ENCODE measurements at regions not wholly inside any gene's neighbourhood (a gene's known extent, or its start where the extent isn't known, plus 50 kb on each side); places are given as distances from the start of the nearest gene placed in this dataset.
"Not testable (repeated sequence)": the region's sequence is repeated elsewhere in the genome, so short reads cannot be mapped to it uniquely, and the experiment has no call there.

DNA sequence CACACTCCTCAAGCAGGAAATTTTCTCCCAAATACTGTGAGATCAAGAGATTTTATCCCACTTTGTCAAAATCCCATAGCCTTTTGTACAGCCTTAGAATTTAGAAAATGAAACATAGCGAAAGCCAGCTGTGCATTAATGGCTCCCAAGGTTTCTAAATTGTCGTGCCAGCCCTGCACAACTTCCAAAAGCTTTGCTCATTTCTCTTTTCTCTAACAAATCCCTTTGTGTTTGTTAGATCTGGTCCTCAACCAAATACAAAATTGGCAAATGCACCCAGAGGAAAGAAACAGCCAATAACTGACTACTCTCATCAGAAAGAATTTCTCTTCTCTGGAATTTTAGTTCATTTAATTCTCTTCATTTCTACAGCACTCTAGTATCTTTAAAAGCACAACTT is 361.1 kb downstream of the INSIG2 start:
- DNase-seq: no peak

DNA sequence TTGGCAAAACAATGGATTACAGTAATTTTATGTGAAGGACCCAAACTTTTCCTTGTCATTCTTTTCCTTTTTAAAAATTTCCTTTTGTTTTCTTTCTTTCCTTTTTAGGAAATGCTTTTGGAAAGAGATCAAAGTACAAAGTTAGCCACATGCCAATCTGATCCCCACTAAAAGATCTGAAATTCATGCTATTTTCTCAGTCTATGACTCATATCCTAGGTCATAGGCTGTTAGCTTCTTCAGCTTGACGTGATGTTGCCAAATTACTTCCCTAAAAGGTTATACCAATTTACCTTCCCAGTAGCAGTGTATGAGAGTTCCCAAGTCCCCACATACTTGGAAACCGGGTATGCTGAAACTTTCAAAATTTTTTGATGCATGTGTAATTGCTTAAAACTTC is 355.3 kb downstream of the INSIG2 start:
- DNase-seq: no peak

DNA sequence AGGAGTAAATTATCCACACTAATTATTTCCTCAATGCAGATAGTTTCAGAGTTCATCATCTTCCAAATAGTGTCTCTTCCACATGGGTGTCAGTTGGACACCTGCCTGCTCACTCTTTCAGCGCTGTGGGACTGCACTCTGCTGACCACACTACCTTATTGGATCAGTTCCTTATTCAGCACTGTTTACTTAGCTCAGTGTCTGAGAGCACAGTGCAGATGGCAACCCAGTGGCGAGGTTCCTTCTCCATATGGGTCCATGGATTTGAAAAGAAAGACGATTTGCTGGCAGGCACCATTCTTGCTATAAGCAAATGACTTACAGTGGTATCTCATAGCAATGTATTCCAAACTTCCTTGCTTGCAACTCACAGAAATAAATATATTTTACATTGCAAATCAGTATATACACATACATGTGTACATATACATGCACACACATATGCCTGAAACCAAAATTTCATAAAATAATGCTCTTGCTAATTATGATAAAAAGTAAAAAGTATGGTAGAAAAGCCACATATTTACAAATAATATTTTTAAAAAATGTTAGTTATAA is 354.8 kb downstream of the INSIG2 start:
- DNase-seq: no peak

DNA sequence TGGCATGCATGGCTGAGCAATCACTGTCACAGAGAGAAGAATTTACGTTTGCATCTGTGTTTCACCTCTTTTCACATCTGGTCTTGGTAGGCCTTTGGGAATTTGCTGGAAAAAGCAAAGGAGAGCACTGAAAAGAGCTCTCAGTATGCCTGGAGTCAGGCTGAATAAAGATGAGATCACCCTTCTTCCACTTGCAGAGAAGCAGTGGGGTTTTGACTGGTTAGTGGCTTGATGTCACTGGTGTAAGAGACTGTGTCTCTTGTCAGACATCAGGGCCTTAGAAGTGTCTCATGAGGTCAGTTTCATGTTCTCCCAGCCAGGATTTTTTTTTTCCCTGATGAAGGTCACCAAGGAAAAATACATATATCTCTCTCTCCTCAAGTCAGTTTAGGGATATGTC is 353.8 kb downstream of the INSIG2 start:
- no peak for DNase-seq

GRCh38 chr2:118440404-118441098 is 352.3 kb downstream of the INSIG2 start:
- no peak for DNase-seq

DNA sequence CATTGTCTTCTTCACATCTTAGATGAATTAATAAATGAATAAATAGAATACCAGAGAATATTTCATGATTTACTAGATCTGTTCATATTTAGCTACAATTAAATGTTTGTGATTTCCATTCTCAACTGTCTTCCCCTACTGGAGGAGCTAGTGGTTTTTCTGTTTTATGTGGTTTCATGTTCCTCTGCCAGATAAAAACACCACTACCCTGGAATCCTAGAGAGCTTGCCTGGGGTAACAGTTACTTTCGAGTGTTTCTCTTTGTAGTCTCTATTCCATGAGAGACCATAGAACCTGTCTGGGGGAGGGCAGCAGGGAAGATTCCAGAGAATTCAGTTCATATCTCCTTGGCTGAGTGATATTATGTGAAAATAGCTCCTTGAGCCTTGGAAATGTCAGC is 349.2 kb downstream of the INSIG2 start:
- no peak for DNase-seq

DNA sequence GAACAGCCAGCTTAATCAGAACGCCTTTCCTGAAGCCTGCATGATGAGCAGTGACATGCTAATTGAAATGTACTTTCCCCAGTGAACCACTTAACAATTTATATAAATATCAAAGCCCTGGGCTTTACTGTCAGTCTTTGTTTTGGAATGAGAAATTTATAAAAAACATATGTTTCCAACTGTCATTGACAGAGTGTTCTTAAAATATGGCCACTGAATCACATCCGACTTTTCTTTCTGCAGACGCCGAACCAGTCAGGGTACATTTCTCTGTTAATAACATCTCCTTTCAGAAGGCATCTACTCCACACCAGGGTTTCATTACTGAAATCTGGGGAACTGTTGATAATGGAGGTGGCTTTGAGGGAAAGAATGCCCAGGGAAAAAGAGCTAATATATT is 343.7 kb downstream of the INSIG2 start:
- no peak for DNase-seq

GRCh38 chr2:118431586-118431985 is 343.3 kb downstream of the INSIG2 start:
- DNase-seq: no peak

- no peak for DNase-seq
Measured at GRCh38 chr2:118431165-118431517, 342.9 kb downstream of the INSIG2 start.

DNA sequence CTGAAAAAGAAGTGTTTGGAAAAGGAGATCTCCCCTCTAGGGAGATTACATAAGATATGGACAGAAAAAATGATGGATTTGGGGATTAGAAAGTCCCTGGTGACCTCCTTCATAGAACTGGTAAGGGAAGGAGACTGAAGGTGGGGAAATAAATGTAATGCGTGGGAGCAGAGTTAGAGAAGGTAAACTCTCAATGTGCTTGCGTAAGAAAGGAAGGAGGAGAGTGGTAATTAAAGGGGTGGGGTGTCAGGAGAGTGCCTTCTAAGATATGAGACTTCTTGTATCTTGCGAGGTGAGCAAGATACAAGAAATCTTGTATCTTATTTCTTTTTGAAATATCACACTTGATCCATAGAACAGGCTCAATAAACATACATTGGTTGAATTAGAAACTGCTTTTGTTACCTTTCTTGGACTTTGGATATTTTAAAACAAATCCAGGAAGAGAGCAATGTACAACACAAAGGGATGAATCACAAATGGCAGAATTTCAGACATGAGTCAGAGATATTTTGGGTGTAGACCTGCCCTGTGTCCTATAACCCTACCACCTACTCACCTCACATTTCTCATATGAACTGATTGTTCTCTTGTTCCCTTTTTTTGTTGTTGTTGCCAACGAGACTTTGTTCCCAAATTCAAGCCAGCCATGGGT is 342.4 kb downstream of the INSIG2 start:
- no peak for DNase-seq

- DNase-seq: no peak
Measured at GRCh38 chr2:118425191-118425590, 336.9 kb downstream of the INSIG2 start.

DNA sequence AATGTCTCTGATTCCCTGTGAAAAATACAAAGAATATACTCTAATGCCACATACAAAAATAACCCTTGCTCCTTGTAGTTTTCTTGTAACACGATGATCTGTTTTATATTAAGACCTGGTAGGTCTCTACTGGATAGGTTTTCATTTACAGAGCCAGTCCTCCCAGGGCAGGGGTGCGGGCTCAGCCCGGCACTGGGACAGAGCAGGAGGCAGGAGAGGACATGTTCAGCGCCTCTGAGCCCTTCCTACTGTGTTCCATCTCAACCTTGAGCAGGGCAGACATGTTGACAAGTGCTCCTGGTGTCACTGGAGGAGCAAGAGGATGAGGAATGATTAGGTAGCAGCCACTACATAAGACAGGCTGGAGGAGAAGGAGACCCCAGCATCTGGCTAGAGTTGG is 335.5 kb downstream of the INSIG2 start:
- no peak for DNase-seq

GRCh38 chr2:118421648-118422047 is 333.4 kb downstream of the INSIG2 start:
- DNase-seq: no peak

GRCh38 chr2:118417406-118418120 is 329.3 kb downstream of the INSIG2 start:
- DNase-seq: no peak

DNA sequence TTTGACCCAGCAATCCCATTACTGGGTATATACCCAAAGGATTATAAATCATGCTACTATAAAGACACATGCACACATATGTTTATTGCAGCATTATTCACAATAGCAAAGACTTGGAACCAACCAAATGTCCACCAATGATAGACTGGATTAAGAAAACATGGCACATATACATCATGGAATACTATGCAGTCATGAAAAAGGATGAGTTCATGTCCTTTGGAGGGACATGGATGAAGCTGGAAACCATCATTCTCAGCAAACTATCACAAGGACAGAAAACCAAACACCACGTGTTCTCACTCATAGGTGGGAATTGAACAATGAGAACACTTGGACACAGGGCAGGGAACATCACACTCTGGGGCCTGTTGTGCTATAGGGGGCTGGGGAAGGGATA is 326.9 kb downstream of the INSIG2 start:
- not testable (repeated sequence) for DNase-seq

- DNase-seq: no peak
Measured at GRCh38 chr2:118403658-118404451, 315.6 kb downstream of the INSIG2 start.

DNA sequence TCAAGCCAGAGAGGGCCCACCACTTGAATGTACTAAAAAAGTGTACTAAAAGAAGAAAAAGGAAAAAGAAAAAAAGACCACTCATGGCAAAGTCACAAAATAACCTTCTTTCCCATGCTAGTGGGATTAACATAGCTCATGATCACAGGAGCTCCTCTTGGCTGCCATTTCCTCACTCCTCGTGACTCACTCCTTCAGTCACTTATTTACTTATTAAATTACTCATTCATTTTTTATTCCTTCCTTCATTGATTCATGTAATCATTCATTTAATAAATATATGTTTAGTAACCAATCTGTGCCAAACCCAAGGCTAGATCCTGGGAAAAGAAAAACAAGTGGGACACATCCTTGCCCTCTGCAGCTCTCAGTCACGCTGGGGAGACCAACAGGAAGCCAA is 300.5 kb downstream of the INSIG2 start:
- no peak for DNase-seq

DNA sequence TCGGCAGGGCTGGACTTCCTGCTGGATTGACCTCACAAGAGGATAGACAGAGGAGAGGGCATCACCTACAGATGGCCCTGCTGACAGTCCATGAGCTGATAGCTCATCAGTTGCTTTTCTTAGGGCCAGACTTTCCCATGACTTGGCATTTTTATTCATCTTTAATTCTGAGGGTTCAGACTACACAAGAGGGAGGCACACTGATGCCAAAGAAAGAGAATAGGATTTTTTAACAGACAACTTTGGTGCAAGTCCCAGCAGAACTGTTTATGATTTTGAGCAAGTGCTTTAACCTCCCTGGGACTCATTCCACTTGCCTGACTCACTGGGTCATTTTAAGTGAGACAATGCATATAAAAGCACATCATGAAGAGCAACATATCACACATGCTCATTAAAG is 299.2 kb downstream of the INSIG2 start:
- DNase-seq: no peak

DNA sequence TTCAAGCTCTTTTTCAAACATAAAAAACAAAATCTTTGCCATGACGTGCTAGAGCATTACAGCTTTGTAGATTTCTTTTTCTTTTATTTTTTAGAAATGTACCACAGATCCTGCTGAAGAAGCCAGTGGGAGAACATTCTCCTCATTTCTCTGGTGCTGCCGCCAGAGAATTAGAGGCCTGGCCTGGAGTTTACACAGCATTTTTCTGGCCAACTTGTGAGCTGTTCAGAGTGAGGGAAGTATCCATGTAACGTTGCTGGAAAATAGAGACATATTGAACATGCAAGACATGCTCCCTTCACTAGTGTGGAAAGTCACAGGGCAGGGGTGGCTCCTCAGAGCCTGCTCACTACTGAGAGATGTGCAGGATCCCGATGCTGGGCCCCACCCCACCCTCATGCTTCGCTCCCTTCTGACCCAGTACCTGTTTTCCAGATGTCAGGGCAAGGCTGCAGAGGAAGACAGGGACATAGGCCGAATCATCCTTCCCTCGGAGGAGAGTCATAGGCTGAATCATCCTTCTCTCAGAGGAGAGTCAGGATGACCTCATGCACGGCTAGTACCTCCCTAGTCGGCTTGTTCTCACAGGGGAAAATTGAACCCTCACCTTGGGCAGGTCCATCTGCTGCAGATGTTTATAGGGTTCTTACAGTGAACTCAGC is 298.5 kb downstream of the INSIG2 start:
- DNase-seq: no peak

DNA sequence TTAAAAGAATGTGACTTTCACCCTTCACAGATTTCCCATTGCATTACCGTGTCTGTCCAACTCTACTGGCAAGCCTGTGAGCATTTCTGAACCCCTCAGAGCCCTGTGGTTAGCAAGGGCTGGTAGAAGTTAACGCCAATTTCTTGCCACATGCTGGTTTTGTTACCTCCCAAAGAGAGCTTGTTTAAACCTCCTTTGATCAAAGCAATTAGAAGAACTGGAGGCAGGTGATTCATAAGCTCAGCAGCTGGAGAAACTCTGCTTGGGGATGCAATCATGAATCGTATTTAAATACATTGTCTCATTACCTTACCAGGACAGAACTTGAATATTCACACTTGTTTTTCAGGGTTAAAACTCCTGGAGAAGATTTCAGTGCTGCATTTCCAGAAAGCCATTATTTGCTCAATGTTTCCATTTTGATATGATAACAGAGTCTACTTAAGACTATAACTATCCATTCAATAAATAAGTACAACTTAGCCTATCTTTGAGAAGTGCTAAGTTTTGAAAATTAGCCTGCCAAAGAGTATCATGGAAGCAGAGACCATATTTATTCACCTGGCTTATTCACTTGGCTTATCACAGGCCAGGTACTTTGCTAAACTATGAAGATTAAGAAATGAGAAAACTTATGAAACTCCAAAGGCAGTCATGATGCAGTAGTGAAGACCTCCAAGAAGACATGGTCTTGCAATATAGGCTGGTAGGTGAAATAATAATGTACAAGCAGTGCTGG is 292.8 kb downstream of the INSIG2 start:
- no peak for DNase-seq

DNA sequence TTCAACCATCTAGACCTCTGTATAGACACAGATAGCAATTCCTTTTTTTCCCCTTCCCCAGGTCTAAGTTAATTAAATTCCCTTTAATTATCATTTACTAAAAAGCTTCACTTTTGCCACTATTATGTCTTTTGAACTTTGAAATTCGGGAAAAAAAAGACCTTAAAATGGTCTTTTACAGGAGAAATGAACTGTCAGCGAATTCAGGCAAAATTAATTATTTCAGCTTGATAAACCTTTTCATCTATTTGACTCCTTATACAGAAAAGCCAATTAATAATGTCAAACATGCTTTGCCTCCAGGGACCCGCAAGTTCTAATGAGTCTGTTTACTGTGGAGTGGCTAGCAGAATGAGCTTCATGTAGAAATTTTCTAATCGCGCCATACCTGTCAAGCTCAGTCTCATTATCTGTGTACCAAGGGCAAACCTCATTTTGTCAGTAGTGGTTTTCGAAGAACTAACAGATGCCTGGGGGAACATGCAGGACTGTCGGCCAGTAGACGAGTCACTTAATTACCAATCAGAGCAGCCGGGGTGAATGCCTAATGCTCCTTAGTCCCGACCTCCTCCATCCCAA is 287.7 kb downstream of the INSIG2 start:
- no peak for DNase-seq
